ENCODE measurements at regions not wholly inside any gene's neighbourhood (a gene's known extent, or its start where the extent isn't known, plus 50 kb on each side); places are given as distances from the start of the nearest gene placed in this dataset.

DNA sequence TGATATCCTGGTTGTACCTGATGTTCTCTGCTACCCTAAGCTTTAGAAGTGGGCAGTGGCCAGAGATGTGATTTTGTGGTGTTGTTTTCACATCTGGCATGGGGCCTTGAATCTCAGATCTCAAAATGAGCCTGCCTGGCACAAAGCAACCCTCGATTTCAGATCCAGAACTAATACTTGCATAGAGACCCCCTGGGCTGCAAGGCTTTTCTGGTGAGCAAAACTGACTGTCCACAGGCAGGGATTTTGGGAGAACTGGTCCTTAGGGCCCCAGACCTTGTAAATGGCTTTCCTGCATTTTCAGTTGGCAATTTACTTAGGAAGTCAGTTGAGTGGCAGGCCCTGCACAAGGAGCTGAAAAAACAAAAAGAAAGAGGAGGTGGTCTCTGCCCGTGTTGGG lies 265.3 kb downstream of the MYCN start:
- TF ChIP-seq, protein P1, sequence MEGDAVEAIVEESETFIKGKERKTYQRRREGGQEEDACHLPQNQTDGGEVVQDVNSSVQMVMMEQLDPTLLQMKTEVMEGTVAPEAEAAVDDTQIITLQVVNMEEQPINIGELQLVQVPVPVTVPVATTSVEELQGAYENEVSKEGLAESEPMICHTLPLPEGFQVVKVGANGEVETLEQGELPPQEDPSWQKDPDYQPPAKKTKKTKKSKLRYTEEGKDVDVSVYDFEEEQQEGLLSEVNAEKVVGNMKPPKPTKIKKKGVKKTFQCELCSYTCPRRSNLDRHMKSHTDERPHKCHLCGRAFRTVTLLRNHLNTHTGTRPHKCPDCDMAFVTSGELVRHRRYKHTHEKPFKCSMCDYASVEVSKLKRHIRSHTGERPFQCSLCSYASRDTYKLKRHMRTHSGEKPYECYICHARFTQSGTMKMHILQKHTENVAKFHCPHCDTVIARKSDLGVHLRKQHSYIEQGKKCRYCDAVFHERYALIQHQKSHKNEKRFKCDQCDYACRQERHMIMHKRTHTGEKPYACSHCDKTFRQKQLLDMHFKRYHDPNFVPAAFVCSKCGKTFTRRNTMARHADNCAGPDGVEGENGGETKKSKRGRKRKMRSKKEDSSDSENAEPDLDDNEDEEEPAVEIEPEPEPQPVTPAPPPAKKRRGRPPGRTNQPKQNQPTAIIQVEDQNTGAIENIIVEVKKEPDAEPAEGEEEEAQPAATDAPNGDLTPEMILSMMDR (IDR thresholded peaks at IDR 0.05; ENCODE audit: low read depth, low read length, missing control alignments): no peak
- H3K4me3 ChIP-seq (ENCODE audit: low read depth, low read length): no peak overlapping the region
- DNase-seq (ENCODE audit: low read depth): no peak

DNA sequence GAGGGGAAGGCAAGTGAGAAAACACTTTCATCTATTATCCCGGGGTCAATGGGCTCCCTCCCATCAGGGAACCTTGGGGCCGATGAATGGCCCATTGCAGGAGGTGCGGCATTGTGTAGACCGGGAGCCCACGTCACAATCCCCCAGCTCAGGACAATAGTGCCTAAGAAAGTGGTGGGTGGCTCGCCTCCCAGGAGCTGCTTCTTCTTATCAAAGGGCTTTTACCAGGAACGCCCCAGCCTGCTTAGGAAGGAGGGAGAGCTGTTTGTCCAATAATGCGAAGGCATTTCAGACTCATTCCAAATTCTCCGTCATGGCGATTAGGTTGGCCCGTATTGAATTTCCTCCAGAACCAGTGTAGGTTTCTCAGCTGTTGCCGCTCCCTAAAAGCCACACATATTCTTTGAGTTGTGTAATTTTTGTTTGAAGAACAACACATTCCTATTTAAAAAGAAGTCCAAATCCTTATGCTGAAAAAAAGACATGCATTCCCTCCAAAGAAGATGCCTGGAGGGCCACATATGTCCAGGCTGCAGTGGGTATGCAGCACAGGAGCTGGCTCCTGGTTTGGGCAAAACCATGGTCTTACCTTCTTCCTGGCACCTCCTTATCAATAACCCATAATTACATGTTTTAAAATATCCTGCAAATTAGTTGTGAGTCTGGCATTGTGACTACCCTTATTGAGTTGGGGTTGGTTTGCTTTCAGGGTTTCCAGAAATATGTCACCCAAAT lies 264.7 kb downstream of the MYCN start:
- no peak overlapping the region for H3K4me3 ChIP-seq (ENCODE audit: low read depth, low read length)
- no peak for DNase-seq (ENCODE audit: low read depth)
- TF ChIP-seq, protein P1 (IDR thresholded peaks at IDR 0.05; ENCODE audit: low read depth, low read length, missing control alignments): no peak

DNA sequence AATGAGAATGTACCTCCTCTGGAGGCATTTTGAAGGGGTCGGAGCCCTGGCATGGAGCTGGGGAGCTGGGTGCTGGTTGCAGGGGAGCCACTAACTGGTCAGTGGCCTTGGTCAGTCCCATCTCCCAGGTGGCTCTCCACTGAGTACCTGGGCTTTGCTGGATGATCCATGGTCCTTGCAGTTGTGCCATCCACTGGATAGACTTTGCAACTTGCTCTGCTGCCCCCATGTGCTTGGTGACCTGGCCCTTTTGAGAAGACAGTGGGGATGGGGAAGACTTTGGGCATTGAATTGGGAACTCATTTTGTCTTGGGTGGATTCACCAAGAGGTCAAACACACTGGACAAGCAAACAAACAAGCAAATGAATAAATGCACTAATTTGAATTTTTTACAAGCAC lies 263.9 kb downstream of the MYCN start:
- no peak overlapping the region for H3K4me3 ChIP-seq (ENCODE audit: low read depth, low read length)
- DNase-seq (ENCODE audit: low read depth): no peak
- TF ChIP-seq, protein P1 (IDR thresholded peaks at IDR 0.05; ENCODE audit: low read depth, low read length, missing control alignments): no peak

- no peak overlapping the region for H3K4me3 ChIP-seq (ENCODE audit: low read depth, low read length)
- DNase-seq (ENCODE audit: low read depth): no peak
- TF ChIP-seq, protein P1 (IDR thresholded peaks at IDR 0.05; ENCODE audit: low read depth, low read length, missing control alignments): no peak
These were observed 263.3 kb downstream of the MYCN start for GRCh38 chr2:16203691-16204090.

GRCh38 chr2:16203069-16203468 lies 262.7 kb downstream of the MYCN start:
- TF ChIP-seq, protein P1 (IDR thresholded peaks at IDR 0.05; ENCODE audit: low read depth, low read length, missing control alignments): no peak
- DNase-seq (ENCODE audit: low read depth): no peak
- no peak overlapping the region for H3K4me3 ChIP-seq (ENCODE audit: low read depth, low read length)

DNA sequence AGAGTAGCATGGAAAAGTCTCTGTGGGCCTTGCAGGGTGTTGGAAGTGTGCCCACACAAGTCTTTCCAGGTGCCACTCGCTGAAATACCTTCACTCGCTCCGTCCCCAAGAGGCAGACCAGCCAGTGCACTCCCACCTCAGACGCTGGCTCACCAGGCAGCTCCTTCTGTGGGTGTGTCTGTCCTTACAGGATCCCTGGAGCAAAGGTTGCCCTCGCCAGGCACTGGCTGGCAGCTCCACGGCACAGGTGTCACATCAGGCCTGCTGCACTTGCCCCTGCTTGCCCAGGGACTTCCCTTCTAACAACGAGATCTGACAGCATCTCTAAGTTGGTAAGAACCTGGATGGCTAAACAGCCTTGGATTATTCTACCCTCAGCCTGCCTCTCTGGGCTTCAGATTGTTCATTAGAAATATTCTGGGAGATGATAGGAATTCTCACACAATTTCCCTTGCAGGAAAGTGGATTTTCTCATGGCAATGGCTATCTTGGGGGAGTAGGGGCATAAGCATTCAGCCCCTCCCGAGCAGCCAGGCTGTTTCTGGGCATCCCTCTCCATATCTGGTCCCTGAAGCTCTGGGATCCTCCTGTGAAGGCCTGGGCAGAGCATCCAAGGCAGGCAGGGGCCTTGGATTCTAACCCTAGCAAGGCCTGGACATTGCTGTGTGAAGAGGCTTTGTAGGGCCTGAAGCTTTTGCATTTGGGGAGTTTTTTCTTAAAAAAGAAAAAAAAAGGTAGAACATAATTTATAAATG lies 262.1 kb downstream of the MYCN start:
- H3K4me3 ChIP-seq (ENCODE audit: low read depth, low read length): no peak overlapping the region

More for the DNA sequence above, 262.1 kb downstream of the MYCN start:
- TF ChIP-seq, protein P1 (IDR thresholded peaks at IDR 0.05; ENCODE audit: low read depth, low read length, missing control alignments): no peak
- no peak for DNase-seq (ENCODE audit: low read depth)

Measured in GM12864 (cell line).